ENCODE measurements at regions not wholly inside any gene's neighbourhood (a gene's known extent, or its start where the extent isn't known, plus 50 kb on each side); places are given as distances from the start of the nearest gene placed in this dataset.

DNA sequence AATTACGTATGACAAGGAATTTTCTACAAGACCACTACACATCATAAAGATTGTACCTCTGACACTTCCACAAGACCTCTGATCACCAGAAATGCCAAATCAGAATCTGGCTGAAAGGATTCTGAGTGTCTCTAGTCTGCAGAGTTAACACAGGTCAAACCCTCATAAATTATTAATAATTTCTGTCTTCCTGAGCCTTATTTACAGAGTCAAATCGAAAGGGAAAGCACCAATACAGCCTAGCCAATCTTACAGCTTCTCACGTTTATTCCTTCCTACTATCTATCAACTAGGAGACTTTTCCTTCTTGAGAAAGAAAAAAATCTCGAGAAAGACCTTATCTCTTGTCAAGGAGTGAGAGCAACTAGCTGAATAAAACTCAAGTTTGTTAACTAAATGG lies 2151.6 kb downstream of the MRPL39 start:
- no peak for DNase-seq (ENCODE audit: low read depth in 4 of 4, low spot score in 2 of 4)

DNA sequence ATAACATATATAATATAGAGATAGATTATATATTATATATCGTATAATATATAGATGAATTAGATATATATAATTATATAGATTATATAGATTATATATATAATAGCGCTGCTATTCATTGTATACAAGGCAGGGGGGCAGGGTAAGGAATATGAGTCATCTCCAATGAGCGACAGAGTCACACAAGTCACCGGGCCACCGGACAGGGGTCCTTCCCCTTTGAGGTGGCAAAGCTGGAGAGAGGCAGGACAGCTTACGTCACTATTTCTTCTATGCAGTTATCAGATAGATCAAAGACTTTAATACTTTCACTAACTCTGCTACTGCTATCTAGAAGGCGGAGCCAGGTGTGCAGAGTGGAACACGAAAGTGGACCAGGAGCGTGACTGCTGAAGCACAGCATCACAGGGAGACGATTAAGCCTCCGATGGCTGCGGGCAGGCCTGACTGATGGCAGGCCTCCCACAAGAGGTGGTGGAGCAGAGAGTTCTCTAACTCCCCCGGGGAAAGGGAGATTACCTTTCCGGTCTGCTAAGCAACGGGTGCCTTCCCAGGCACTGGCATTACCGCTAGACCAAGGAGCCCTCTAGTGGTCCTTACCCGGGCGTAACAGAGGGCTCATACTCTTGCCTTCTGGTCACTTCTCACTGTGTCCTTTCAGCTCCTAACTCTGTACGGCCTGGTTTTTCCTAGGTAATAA lies 2154.7 kb downstream of the MRPL39 start:
- peak in 3 of 4 donors; percentile 5 to 19 (median 7) for DNase-seq (ENCODE audit: low read depth in 4 of 4, low spot score in 2 of 4)

DNA sequence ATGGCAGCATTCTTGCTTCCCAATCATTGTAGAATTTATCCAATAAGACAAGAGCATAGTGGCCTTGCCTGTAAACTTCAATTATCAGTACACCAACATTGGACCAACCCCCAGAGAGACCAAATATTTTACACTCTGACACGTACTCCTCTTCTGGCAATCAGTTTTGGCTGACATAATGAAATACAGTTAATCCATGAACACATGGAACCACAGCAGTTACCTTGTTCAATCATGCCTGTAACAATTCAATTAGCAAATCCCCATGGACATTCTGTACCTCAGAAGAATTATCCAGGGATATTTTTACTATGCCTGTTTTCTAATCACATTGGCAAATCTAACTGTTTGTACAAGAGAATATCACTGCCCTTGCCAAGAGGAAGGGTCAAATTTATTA lies 2162.0 kb downstream of the MRPL39 start:
- DNase-seq (ENCODE audit: low read depth in 4 of 4, low spot score in 2 of 4) = no peak

DNA sequence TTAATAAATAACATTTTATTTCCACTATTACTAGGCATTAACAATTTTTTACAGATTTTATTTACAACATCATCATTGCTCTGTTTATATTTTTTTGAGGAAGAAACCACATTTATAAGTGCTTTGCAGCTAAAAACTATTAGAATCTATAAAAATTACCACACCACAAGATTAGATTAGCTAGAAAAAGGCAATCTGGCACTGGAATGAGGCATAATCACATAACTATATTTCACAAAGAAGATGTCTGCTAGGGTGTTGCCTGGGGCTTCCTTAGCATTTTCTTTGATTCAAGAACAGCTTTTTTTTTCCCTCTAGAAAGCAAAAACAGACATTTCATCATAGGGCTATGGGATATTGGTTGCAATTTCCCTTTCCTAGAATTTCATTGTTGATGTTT lies 2169.2 kb downstream of the MRPL39 start:
- DNase-seq (ENCODE audit: low read depth in 4 of 4, low spot score in 2 of 4) = no peak

DNA sequence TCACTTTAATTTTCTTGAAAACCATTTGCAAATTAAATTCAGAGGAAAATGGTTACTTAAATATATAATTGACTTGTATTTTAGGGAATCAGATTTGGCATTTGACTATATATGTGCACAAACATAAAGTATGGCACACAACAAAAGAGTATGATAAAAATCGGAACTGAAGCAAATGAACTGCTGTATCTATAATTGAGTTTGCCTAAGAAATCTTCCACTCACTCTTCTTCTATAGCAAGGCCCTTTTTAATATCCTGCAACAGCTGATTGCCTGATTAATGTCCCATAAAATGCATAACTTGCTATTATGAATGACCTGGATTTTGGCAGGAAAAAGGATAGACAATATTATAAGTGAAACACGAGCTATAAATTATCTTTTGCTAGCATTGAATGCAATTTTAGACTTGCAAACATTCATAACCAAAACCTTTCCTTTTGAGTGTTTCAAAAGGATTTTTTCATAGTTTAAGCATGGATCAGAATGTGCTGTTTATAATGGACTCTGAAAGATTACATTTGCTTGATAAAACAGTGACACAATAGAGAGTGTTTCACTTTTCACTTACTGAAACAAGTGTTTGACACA lies 2204.3 kb downstream of the MRPL39 start:
- no peak for DNase-seq (ENCODE audit: low read depth in 4 of 4, low spot score in 2 of 4)

DNA sequence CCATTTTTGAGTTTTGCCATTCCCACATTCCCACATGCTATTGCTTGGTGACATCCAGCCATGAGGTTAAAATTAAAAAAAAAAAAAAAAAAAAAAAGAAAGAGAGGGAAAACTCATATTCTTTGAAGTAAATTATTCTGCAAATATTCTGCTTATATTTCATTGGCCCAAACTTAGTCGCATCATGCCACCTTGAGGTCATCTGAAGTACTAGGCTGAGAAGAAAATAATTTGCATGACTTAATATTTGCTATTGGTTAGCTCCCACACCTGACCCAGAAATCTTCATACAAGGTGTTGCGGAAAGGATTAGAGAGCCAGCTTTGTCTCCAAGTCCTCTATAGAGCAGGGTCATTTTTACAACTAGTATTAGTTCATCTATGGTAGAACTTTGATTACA lies 2206.0 kb downstream of the MRPL39 start:
- no peak for DNase-seq (ENCODE audit: low read depth in 4 of 4, low spot score in 2 of 4)

DNA sequence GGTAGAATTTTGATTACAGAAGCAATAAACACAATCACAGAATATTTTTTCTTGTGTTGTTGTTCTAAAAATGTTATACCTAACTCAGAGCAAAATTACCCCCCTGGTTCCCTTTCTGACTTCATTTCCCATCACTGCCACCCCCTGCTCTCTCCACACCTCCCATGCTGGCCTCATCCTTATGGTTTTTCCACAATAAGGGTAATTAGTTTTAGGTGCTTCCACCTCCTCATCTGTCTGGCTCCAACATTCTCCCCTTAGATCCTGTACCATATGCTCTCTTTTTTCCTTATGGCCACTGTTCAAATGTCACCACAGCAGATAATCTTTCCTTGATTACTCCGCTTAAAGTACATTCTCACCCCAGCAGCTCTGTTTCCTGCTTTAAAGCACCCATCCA lies 2208.6 kb downstream of the MRPL39 start:
- no peak for DNase-seq (ENCODE audit: low read depth in 4 of 4, low spot score in 2 of 4)

DNA sequence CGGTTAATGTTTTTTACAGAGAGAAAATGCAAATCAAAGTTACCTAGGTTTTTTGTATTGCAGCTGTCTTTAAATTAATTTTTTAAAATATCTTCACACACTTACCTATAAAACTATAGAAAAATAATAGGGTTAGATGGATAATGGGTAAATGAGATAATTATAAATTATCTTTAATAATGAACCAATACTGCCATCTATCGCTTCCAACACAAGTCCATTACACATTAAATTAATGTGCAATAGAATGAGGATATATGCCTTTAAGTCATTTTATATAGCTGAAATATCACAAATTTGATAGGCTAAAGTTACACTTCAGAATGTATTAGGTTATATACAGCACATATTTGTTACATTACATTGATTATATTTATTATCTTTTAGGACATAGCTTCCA lies 2212.8 kb downstream of the MRPL39 start:
- DNase-seq (ENCODE audit: low read depth in 4 of 4, low spot score in 2 of 4) = no peak

DNA sequence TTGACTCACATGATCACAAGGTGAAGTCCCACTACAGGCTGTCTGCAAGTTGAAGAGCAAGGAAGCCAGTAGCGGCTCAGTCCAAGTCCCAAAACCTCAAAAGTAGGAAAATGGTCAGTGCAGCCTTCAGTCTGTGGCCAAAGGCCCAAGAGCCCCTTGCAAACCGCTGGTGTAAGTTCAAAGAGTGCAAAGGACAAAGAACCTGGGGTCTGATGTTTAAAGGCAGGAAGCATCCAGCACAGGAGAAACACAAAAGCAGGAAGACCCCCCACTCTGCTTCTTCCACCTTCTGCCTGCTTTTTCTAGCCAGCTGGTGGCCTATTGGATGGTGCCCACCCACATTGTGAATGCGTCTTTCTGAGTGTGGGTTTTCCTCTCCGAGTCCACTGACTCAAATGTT lies 2222.6 kb downstream of the MRPL39 start:
- DNase-seq (ENCODE audit: low read depth in 4 of 4, low spot score in 2 of 4) = no peak

DNA sequence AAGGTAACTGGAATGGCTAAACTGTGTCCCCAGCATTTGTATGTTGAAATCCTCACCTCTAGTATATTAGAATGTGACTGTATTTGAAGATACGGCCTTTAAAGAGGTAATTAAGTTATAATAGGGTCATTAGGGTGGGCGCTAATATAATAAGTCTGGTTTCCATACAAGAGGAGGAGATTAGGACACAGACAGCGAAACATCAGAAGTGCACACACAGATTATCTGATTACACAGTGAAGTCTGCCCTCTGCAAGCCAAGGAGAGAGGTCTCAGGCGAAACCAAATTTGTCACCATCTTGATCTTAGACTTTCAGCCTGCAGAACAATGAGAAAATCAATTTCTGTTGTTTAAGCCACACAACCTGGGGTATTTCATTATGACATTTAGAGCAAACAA lies 2233.1 kb downstream of the MRPL39 start:
- no peak for DNase-seq (ENCODE audit: low read depth in 4 of 4, low spot score in 2 of 4)

DNA sequence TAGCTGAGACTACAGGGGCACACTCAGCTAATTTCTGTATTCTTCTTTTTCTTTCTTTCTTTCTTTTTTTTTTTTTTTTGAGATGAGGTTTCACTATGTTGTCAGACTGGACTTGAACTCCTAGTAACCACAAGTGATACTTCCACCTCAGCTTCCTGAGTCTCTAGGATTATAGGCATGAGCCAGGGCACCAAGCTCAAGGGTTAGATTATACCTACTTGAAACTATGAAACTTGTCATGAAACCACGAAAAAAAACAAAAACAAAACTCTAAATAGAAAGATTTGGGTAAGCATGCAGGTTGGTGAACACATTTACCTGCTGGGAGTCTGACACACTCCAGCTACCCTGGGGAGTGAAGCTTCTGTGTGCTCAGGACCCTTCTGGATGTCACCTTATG lies 2250.4 kb downstream of the MRPL39 start:
- DNase-seq (ENCODE audit: low read depth in 4 of 4, low spot score in 2 of 4) = no peak

DNA sequence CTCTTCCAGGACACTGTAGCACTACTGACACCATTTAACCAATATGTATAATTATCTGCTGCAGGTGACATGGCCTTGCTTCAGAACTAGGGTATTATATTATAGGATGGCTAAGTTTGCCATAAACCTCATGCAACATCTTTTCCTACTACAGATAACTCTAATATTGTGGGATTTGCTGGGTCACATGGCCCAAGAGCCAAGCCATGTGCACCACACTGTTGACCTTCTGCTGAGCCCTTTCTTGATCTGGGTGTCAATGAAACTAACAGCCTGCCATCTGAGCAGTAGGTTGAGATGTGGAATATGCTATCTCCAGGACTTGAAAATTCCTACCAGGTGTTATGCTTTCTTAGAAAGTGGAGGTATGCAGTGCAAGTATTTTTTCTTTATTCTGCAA lies 2291.1 kb downstream of the MRPL39 start:
- DNase-seq (ENCODE audit: low read depth in 4 of 4, low spot score in 2 of 4) = no peak

DNA sequence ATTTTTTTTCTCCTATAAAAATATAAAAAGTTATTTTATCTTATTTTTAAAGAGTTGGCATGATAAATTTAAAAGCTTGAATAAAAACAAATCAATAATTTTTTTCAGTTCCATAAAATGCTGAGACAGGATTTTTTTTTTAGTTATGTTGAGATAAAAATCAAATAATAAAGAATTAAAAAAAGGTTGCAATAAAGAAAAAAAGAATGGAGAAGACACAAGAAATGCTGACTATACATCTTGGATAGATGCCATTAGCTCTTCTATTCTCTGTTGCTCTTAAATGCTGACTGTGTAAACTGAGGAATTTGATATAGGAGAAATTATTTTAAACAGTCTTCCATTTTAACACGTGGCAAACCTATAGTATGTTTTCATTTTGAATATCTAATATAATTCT lies 2298.5 kb downstream of the MRPL39 start:
- DNase-seq (ENCODE audit: low read depth in 4 of 4, low spot score in 2 of 4) = no peak

DNA sequence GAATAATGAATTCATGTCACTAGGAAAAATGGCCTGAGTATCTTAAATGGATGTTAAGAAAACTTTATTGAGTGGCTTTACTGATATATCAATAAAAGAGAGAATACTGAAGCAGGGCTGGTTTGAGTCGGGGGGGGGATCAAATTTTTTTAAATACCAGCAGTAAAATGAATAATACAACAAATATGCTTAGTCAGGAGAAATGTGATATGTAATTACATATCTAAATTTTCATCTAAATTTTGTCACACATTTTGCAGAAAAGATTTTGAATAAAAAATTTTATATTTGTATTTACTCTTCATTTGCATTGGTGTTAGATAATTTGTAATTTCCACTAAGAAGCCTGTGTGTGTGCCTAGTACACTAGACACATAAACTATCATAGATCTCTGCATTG lies 2300.2 kb downstream of the MRPL39 start:
- no peak for DNase-seq (ENCODE audit: low read depth in 4 of 4, low spot score in 2 of 4)

DNA sequence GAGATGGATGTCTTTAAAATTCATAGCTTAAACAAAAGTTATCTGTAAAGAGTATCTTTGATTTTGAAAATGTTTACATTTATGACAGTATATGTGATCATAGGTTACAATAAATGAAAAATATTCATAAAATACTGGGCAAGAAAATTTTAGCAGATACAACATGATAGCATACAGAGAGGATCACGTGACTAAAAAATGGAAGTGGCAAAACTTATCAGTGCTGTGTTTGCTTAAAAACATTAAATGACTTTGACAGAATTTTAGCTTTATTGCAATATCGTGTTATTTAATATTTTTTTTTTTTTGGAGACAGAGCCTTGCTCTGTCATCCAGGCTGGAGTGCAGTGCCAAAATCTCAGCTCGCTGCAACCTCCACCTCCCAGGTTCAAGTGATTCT lies 2294.1 kb downstream of the NCAM2 start:
- DNase-seq (ENCODE audit: low read depth in 4 of 4, low spot score in 2 of 4) = no peak

DNA sequence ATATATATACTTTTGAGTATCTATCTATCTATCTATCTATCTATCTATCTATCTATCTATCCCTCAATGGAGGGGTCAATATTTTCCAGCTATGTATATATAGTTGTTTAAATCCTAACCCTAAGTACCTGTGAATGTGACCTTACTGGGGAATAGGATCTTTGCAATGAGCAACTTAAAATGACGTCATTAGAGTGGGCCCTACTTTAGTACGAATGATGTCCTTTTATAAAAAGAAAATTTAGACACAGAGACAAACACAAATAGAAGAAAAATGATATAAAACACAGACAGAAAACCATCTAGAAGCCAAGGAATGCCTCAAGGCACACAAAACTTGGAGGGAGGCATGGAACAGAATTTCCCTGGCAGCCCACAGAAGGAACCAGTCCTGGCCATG lies 2283.7 kb downstream of the NCAM2 start:
- DNase-seq (ENCODE audit: low read depth in 4 of 4, low spot score in 2 of 4) = no peak

DNA sequence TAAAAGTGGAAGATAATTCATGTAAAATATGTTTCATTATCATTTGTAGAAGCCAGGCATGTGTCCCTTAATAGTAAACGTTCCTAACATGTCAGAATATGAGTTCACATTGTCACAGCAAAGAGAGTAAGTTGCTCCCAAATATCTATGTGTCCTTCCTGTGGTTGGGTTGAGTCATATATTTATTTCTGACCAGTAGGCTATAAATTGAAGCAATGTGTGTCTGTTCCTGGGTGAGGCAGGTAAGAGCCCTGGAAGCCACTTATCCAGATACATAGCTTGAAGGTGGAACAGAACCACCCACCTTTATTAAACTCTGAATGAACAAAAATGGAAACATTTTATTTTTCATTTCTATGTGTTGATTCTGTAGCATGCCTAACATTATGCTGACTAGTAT lies 2251.6 kb downstream of the NCAM2 start:
- DNase-seq (ENCODE audit: low read depth in 4 of 4, low spot score in 2 of 4) = no peak

DNA sequence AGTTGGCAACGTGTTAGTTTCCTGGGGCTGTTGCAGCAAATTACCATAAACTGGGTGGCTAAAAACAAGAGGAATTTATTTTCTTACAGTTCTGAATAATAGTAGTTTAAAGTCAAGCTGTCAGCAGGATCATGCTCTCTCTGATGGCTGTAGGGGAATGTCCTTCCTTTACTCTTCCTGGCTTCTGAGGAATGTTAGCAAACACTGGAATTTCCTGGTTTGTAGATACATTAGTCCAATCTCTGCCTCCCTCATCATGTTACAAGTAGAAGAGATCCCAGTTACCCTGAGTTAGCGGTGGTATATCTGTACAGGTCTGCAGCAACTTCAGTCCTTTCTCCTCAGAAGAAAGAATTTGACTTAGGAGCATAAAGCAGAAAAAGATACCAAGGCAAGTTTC lies 2249.1 kb downstream of the NCAM2 start:
- no peak for DNase-seq (ENCODE audit: low read depth in 4 of 4, low spot score in 2 of 4)

DNA sequence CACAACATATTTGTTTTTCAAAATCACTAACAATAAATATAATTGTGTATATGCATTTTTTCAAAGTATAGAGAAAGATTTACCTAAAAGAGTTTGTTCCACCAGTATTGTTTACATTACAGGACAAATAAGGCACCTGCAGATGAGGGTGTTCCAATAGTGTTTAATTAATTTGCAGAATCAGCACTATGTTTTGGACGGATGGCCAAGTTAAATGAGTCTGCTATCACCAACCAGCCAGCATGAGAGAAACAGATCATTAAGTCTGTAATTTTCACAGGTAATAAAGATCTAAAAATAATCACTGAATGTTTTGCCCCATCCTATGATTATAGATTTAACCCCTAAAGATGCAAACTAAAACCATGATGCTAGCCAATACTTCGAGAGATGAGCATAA lies 2247.0 kb downstream of the NCAM2 start:
- DNase-seq (ENCODE audit: low read depth in 4 of 4, low spot score in 2 of 4) = no peak

DNA sequence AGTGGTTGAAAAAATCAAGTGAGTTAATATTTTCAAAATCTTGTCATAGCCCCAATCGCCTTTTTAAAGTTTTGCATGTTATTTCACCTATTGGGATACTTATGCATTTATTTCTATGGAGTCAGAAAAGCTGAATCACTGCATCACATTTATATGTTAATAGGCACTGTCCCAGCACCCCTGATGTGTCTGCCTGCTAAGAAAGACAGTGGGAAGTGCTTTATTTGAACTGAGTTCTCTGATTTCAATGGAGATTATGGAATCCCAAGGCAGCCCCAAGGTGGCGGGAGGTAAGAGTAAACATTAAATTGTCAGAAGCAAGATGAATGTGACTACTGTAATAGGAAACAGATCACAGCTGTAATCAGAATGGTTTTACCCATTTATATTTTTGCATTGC lies 2225.7 kb downstream of the NCAM2 start:
- no peak for DNase-seq (ENCODE audit: low read depth in 4 of 4, low spot score in 2 of 4)

DNA sequence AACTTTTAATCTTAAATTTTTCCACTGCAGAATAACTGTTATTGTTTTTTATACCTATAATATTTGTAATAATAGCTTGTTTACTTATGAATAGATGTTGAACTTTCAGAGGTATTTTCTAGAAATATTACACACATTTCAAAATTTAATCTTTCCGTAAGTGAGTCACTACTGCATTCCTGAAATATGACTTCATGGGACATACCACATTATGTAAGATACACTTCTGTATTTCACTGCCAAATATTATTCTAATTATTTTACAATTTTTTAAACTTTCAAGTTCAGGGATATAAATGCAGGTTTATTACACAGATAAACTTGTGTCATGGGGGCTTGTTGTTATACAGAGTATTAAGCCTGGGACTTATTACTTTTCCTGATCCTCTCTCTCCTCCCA lies 2220.5 kb downstream of the NCAM2 start:
- no peak for DNase-seq (ENCODE audit: low read depth in 4 of 4, low spot score in 2 of 4)

DNA sequence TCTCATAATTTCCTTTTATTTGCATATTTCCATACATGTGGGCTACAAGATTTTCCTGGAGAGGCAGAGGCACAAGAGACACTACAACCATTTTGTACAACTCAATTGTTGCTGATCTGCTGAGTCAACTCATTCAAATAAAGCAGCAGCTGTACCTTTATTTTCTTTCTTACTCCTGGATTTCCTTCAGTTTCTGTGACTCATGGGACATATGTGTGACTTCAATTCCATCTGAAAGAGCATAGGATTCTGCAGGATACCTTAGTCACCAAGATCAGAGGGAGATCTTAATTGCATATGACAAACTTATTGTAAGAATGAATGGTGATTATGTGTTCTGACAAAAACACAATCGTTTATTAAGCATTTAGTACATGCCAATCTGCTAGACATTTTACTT lies 2219.4 kb downstream of the NCAM2 start:
- DNase-seq (ENCODE audit: low read depth in 4 of 4, low spot score in 2 of 4) = no peak

DNA sequence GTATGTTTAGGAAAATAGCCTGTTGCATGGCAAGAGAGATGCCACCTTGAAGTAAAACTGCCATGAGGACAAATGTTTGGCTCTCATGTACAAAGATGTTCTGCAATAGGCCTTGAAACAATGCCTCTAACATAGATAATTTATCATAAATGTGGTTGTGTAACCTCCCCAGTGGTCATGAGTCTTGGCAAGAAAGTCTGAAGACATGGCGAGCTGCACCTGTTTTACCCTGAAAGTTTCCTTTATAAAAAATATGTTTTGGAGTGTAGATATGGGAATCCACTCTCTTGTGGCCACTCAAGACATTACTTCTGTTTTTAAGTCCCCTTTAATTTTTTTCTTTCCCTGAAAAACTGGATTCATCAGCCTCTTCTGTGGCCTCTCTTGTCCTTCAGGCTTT lies 2217.1 kb downstream of the NCAM2 start:
- DNase-seq (ENCODE audit: low read depth in 4 of 4, low spot score in 2 of 4) = no peak
